Nephron (organoid): ENCODE measurements at regions not wholly inside any gene's neighbourhood (a gene's known extent, or its start where the extent isn't known, plus 50 kb on each side); places are given as distances from the start of the nearest gene placed in this dataset.
A peak's percentile ranks its signal among the peaks of the same experiment; 100 is the strongest.

Experiments used
- H3K27ac Mint-ChIP-seq, 3 experiments: 2 replicates each; pipeline ENCODE4 v1.8.0; 2020; ENCODE audit warnings: mixed read lengths in 3 of 3, mild to moderate bottlenecking in 2 of 3, moderate library complexity in 1 of 3
- H3K27me3 Mint-ChIP-seq: 2 replicates; pipeline ENCODE4 v1.8.0; 2021; ENCODE audit warnings: low read depth, mild to moderate bottlenecking, moderate library complexity, mixed read lengths
- H3K36me3 Mint-ChIP-seq: 2 replicates; pipeline ENCODE4 v1.8.0; 2020; ENCODE audit warnings: low read depth, mixed read lengths
- H3K4me1 Mint-ChIP-seq: 2 replicates; pipeline ENCODE4 v1.8.0; 2020; ENCODE audit warnings: mixed read lengths
- H3K4me3 Mint-ChIP-seq, 3 experiments: 2 replicates each; pipeline ENCODE4 v1.8.0; 2020; ENCODE audit warnings: mild to moderate bottlenecking in 3 of 3, mixed read lengths in 3 of 3, moderate library complexity in 2 of 3
- H3K9me3 Mint-ChIP-seq: 2 replicates; pipeline ENCODE4 v1.8.0; 2020; ENCODE audit warnings: mixed read lengths
- CTCF ChIP-seq, 3 experiments: fragments of 200-600 bp; sonication (generic); IDR thresholded peaks; one replicate each; pipeline ENCODE4 v1.5.0; 2021; ENCODE audit warnings: antibody characterized with exemption in 3 of 3; ENCODE audit not compliant: unreplicated experiment in 3 of 3

GRCh38 chr4:63644396-63644795 lies 764.9 kb downstream of the TECRL start:
- Mint-ChIP-seq H3K27me3 (no peaks in the 10 kb centered on the region), H3K27ac (no peak overlapping the region), H3K9me3 (no peaks in the 10 kb centered on the region), H3K4me3 (no peak overlapping the region), H3K36me3 (no peaks in the 10 kb centered on the region), H3K4me1 (no peaks in the 10 kb centered on the region)
- TF ChIP-seq CTCF (IDR thresholded peaks at IDR 0.05; ENCODE audit: unreplicated experiment in 3 of 3) = no peak

- H3K4me3 Mint-ChIP-seq = no peak overlapping the region
- no peak overlapping the region for H3K27ac Mint-ChIP-seq
- H3K4me1 Mint-ChIP-seq = no peaks in the 10 kb centered on the region
- TF ChIP-seq CTCF (IDR thresholded peaks at IDR 0.05; ENCODE audit: unreplicated experiment in 3 of 3) = no peak
- H3K9me3 Mint-ChIP-seq = peaks cover 6% of the 10 kb centered on the region
- H3K36me3 Mint-ChIP-seq = no peaks in the 10 kb centered on the region
- no peaks in the 10 kb centered on the region for H3K27me3 Mint-ChIP-seq
These were observed 772.0 kb downstream of the TECRL start for GRCh38 chr4:63637270-63637669.

- TF ChIP-seq CTCF (IDR thresholded peaks at IDR 0.05; ENCODE audit: unreplicated experiment in 3 of 3) = no peak
These were observed 776.4 kb downstream of the TECRL start for GRCh38 chr4:63632858-63633257.

GRCh38 chr4:63620271-63620670 lies 789.0 kb downstream of the TECRL start:
- peaks cover 3% of the 10 kb centered on the region for H3K4me1 Mint-ChIP-seq
- no peaks in the 10 kb centered on the region for H3K9me3 Mint-ChIP-seq
- TF ChIP-seq CTCF (IDR thresholded peaks at IDR 0.05; ENCODE audit: unreplicated experiment in 3 of 3) = no peak
- no peaks in the 10 kb centered on the region for H3K36me3 Mint-ChIP-seq
- H3K27me3 Mint-ChIP-seq = no peaks in the 10 kb centered on the region
- no peak overlapping the region for H3K4me3 Mint-ChIP-seq
- H3K27ac Mint-ChIP-seq = peak overlapping the region; percentile 22 to 52 (median 43)

More at GRCh38 chr4:63632858-63633257, 776.4 kb downstream of the TECRL start:
- Mint-ChIP-seq H3K4me3 (no peak overlapping the region), H3K27ac (no peak overlapping the region), H3K36me3 (no peaks in the 10 kb centered on the region), H3K4me1 (no peaks in the 10 kb centered on the region), H3K27me3 (no peaks in the 10 kb centered on the region), H3K9me3 (peaks cover 6% of the 10 kb centered on the region)

- Mint-ChIP-seq H3K9me3 (no peaks in the 10 kb centered on the region), H3K27me3 (no peaks in the 10 kb centered on the region), H3K27ac (peak overlapping the region in 1 of 3 experiments; percentile 52), H3K4me1 (peaks cover 3% of the 10 kb centered on the region), H3K36me3 (no peaks in the 10 kb centered on the region), H3K4me3 (no peak overlapping the region)
- no peak for TF ChIP-seq CTCF (IDR thresholded peaks at IDR 0.05; ENCODE audit: unreplicated experiment in 3 of 3)
These were observed 789.5 kb downstream of the TECRL start for GRCh38 chr4:63619771-63620170.

- H3K27me3 Mint-ChIP-seq = no peaks in the 10 kb centered on the region
- H3K36me3 Mint-ChIP-seq = no peaks in the 10 kb centered on the region
- H3K4me1 Mint-ChIP-seq = peaks cover 3% of the 10 kb centered on the region
- no peak overlapping the region for H3K4me3 Mint-ChIP-seq
- no peaks in the 10 kb centered on the region for H3K9me3 Mint-ChIP-seq
- peak overlapping the region in 2 of 3 experiments; percentile 49 to 58 for H3K27ac Mint-ChIP-seq
- TF ChIP-seq CTCF (IDR thresholded peaks at IDR 0.05; ENCODE audit: unreplicated experiment in 3 of 3) = no peak
These were observed 790.1 kb downstream of the TECRL start for GRCh38 chr4:63618883-63619718.
